Activated CD4-positive, alpha-beta memory T cell treated with anti-CD3 and anti-CD28 coated beads, Interleukin-2, amount 10 ng/mL, durations not matched to agents 7 days and 5 days (primary cell): ENCODE measurements at regions not wholly inside any gene's neighbourhood (a gene's known extent, or its start where the extent isn't known, plus 50 kb on each side); places are given as distances from the start of the nearest gene placed in this dataset.

Source experiments
- CTCF ChIA-PET: fragments of 350-600 bp; sonication (Branson Sonifier 250); formaldehyde crosslinking; loops from one replicate; lab custom pipeline; 2021; ENCODE audit warnings: antibody characterized with exemption, inconsistent platforms; lab: Charles Lee
- POLR2A ChIA-PET: fragments of 350-600 bp; sonication (Branson Sonifier 250); formaldehyde crosslinking; loops from one replicate; lab custom pipeline; 2021; ENCODE audit warnings: antibody characterized with exemption; lab: Charles Lee
- DNase-seq: peaks from one replicate; pipeline ENCODE4 v3.0.0-alpha.2; 2020
- H3K27ac Mint-ChIP-seq: one replicate; pipeline ENCODE4 v1.8.0; 2021; ENCODE audit warnings: mild to moderate bottlenecking, mixed read lengths
- H3K27me3 Mint-ChIP-seq: one replicate; pipeline ENCODE4 v1.8.0; 2021; ENCODE audit warnings: mixed read lengths
- H3K36me3 Mint-ChIP-seq: one replicate; pipeline ENCODE4 v1.8.0; 2021; ENCODE audit warnings: low read depth, mixed read lengths
- H3K4me1 Mint-ChIP-seq: one replicate; pipeline ENCODE4 v1.8.0; 2021; ENCODE audit warnings: mixed read lengths
- H3K4me3 Mint-ChIP-seq: one replicate; pipeline ENCODE4 v1.8.0; 2021; ENCODE audit warnings: mild to moderate bottlenecking, mixed read lengths
- H3K9me3 Mint-ChIP-seq: one replicate; pipeline ENCODE4 v1.8.0; 2021; ENCODE audit warnings: mixed read lengths

- no peaks in the 10 kb centered on the region for H3K27me3 Mint-ChIP-seq
- no peak overlapping the region for H3K4me3 Mint-ChIP-seq
- POLR2A ChIA-PET = no interaction called here
- DNase-seq = no peak
- H3K9me3 Mint-ChIP-seq = peaks cover 3% of the 10 kb centered on the region
- CTCF ChIA-PET = no interaction called here
- no peaks in the 10 kb centered on the region for H3K4me1 Mint-ChIP-seq
- H3K36me3 Mint-ChIP-seq = no peaks in the 10 kb centered on the region
- no peak overlapping the region for H3K27ac Mint-ChIP-seq
These were observed 640.7 kb downstream of the BCOR start for GRCh38 chrX:39456894-39457604.

- POLR2A ChIA-PET = no interaction called here
- no peak overlapping the region for H3K27ac Mint-ChIP-seq
- no peaks in the 10 kb centered on the region for H3K27me3 Mint-ChIP-seq
- CTCF ChIA-PET = no interaction called here
- no peaks in the 10 kb centered on the region for H3K4me1 Mint-ChIP-seq
- no peak overlapping the region for H3K4me3 Mint-ChIP-seq
- no peak for DNase-seq
- H3K36me3 Mint-ChIP-seq = no peaks in the 10 kb centered on the region
- H3K9me3 Mint-ChIP-seq = peaks cover 3% of the 10 kb centered on the region
These were observed 639.0 kb downstream of the BCOR start for GRCh38 chrX:39458779-39459178.

DNA sequence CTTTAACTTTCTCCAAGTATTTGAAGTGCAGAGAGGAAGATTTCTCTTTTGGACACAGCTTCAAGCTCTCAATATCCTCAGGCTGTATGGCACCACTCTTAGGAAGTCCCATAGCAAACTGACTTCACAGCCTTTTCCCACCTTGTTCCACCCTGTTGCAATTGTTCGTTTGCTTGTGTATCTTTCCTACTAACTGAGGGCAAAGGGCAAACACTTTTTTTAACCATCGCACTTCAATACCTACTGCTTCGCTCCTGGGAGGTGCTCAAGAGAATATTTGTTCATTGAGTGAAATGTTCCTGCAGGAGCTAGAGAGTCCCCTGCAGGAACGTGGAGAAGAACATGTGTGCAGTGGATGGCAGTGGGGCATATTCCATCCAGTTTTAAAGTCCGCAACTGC, 638.6 kb downstream of the BCOR start:
- no peak for DNase-seq
- no peak overlapping the region for H3K27ac Mint-ChIP-seq
- ChIA-PET POLR2A (no interaction called here), CTCF (no interaction called here)
- H3K27me3 Mint-ChIP-seq = no peaks in the 10 kb centered on the region
- H3K9me3 Mint-ChIP-seq = peaks cover 3% of the 10 kb centered on the region
- H3K4me3 Mint-ChIP-seq = no peak overlapping the region
- no peaks in the 10 kb centered on the region for H3K4me1 Mint-ChIP-seq
- no peaks in the 10 kb centered on the region for H3K36me3 Mint-ChIP-seq

DNA sequence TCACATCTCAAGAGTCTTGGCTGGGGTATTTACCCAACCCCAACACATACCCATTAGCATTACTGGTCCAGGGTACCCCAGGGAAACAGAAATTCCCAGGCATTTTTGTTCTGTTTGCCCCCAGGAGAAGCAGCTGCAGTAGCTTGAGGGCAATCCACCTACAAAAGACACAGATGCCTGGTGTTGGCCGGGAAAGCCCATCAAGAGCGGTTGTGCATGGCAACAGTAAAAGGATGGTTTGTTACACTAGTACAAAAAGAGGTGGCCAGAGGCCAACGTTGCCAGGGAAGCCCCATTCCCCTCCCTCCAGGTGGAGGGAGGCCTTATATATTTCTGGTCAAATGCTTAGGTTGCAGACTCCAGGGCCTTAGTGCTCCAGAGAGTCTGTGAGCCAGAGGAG, 637.8 kb downstream of the BCOR start:
- no peaks in the 10 kb centered on the region for H3K36me3 Mint-ChIP-seq
- H3K27me3 Mint-ChIP-seq = no peaks in the 10 kb centered on the region
- DNase-seq = no peak
- no peak overlapping the region for H3K4me3 Mint-ChIP-seq
- ChIA-PET CTCF (no interaction called here), POLR2A (no interaction called here)
- H3K9me3 Mint-ChIP-seq = peaks cover 3% of the 10 kb centered on the region
- H3K27ac Mint-ChIP-seq = no peak overlapping the region
- H3K4me1 Mint-ChIP-seq = no peaks in the 10 kb centered on the region

DNA sequence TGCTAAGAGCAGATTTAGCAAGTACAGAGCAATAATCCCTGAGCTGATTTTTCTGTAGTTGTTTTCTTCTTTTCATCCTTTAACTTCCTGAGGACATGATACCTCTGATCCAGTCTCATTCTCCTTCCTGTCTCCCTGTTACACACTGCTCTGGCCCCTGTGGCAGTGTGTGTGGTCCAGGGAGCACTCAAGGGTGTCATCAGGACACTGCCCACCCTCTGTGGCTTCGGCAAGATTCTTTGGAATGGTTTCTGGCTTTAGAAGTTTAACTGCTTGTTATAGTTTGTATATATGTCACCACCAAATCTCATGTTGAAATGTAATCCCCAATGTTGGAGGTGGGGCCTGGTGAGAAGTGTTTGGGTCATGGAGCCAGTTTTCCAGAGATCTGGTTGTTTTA, 637.3 kb downstream of the BCOR start:
- CTCF ChIA-PET = no interaction called here
- Mint-ChIP-seq H3K4me1 (no peaks in the 10 kb centered on the region), H3K4me3 (no peak overlapping the region), H3K9me3 (peaks cover 3% of the 10 kb centered on the region), H3K27ac (no peak overlapping the region), H3K27me3 (no peaks in the 10 kb centered on the region), H3K36me3 (no peaks in the 10 kb centered on the region)
- no peak for DNase-seq
- POLR2A ChIA-PET = no interaction called here

- Mint-ChIP-seq H3K27ac (no peak overlapping the region), H3K27me3 (no peaks in the 10 kb centered on the region), H3K4me1 (no peaks in the 10 kb centered on the region), H3K9me3 (no peaks in the 10 kb centered on the region), H3K4me3 (no peak overlapping the region), H3K36me3 (no peaks in the 10 kb centered on the region)
- POLR2A ChIA-PET = no interaction called here
- CTCF ChIA-PET = no interaction called here
- no peak for DNase-seq
These were observed 634.9 kb downstream of the BCOR start for GRCh38 chrX:39462835-39463234.

DNA sequence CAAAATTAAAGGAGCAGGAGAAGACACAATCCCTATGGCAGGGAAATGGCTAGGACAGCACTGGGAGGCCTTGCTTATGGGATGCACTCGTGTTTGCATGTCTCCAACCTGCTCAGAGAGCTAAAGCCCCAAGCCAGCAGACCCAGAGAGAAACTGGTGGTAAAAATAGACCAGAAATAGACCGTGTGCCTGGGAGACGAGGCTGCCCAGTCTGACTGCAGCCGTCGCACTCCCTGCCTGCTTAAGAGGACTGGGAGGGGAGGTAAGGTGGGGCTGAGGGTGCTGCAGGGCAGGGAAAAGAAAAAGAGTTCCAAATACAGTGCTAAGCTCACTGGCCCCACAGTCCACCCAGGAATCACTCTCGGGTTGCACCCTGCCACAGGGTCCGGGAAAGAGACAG, 633.5 kb downstream of the BCOR start:
- ChIA-PET CTCF (no interaction called here), POLR2A (no interaction called here)
- Mint-ChIP-seq H3K9me3 (no peaks in the 10 kb centered on the region), H3K27me3 (no peaks in the 10 kb centered on the region), H3K27ac (no peak overlapping the region), H3K4me3 (no peak overlapping the region), H3K4me1 (no peaks in the 10 kb centered on the region), H3K36me3 (no peaks in the 10 kb centered on the region)
- DNase-seq = no peak

GRCh38 chrX:39465467-39465866, 632.3 kb downstream of the BCOR start:
- no peaks in the 10 kb centered on the region for H3K27me3 Mint-ChIP-seq
- H3K27ac Mint-ChIP-seq = no peak overlapping the region
- POLR2A ChIA-PET = no interaction called here
- no peak for DNase-seq
- H3K36me3 Mint-ChIP-seq = no peaks in the 10 kb centered on the region
- CTCF ChIA-PET = no interaction called here
- no peaks in the 10 kb centered on the region for H3K4me1 Mint-ChIP-seq
- no peak overlapping the region for H3K4me3 Mint-ChIP-seq
- no peaks in the 10 kb centered on the region for H3K9me3 Mint-ChIP-seq

- Mint-ChIP-seq H3K9me3 (no peaks in the 10 kb centered on the region), H3K36me3 (no peaks in the 10 kb centered on the region), H3K4me3 (no peak overlapping the region), H3K27ac (no peak overlapping the region), H3K4me1 (no peaks in the 10 kb centered on the region), H3K27me3 (no peaks in the 10 kb centered on the region)
- ChIA-PET CTCF (no interaction called here), POLR2A (no interaction called here)
- DNase-seq = no peak
These were observed 631.9 kb downstream of the BCOR start for GRCh38 chrX:39465906-39466305.

DNA sequence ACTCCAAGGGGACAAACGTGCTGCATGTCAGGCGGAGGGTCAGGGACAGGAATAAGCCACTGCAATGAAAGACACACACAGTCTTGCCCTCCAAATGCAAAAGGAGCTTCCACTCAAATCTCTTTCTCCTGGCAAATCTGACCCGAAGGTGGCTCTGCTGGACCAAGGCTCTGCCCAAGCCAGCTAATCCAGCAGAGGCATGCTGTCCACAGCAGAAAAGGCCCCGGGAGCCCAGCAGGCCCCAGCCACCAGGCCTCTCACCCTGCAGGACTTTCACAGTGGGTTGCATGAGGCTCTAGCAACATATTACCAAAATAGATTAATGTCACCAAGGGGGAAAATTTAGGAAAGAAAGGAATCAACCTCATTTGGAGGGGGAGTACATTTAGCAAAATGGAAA, 628.6 kb downstream of the BCOR start:
- Mint-ChIP-seq H3K4me3 (no peak overlapping the region), H3K36me3 (no peaks in the 10 kb centered on the region), H3K4me1 (no peaks in the 10 kb centered on the region), H3K27me3 (no peaks in the 10 kb centered on the region), H3K9me3 (no peaks in the 10 kb centered on the region), H3K27ac (no peak overlapping the region)
- ChIA-PET POLR2A (no interaction called here), CTCF (no interaction called here)
- DNase-seq = no peak

- H3K4me1 Mint-ChIP-seq = no peaks in the 10 kb centered on the region
- no peak overlapping the region for H3K27ac Mint-ChIP-seq
- H3K4me3 Mint-ChIP-seq = no peak overlapping the region
- no peak for DNase-seq
- CTCF ChIA-PET = no interaction called here
- no peaks in the 10 kb centered on the region for H3K27me3 Mint-ChIP-seq
- H3K9me3 Mint-ChIP-seq = no peaks in the 10 kb centered on the region
- POLR2A ChIA-PET = no interaction called here
- no peaks in the 10 kb centered on the region for H3K36me3 Mint-ChIP-seq
These were observed 627.0 kb downstream of the BCOR start for GRCh38 chrX:39470588-39471407.

DNA sequence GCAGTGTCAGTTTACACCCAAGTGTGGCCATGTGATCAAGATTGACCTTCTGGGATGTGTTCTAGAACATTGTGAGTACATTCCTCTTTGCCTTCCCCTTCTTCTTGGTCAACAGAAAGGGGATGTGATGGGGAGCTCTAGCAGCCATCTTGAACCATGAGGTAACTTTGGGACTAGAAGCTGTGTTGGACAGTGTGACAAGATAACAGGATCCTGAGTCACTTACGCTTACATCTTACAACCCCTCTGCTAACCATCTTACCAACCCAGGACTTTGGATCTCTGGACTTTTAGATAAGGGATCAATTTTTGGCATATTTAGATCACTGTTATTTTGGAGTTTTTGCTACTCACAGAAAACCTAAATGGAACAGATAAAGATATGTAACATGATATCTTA, 625.6 kb downstream of the BCOR start:
- ChIA-PET CTCF (no interaction called here), POLR2A (no interaction called here)
- Mint-ChIP-seq H3K4me1 (no peaks in the 10 kb centered on the region), H3K27me3 (no peaks in the 10 kb centered on the region), H3K9me3 (no peaks in the 10 kb centered on the region), H3K27ac (no peak overlapping the region), H3K36me3 (no peaks in the 10 kb centered on the region), H3K4me3 (no peak overlapping the region)
- no peak for DNase-seq

- Mint-ChIP-seq H3K36me3 (no peaks in the 10 kb centered on the region), H3K4me1 (no peaks in the 10 kb centered on the region), H3K27ac (no peak overlapping the region), H3K4me3 (no peak overlapping the region), H3K9me3 (no peaks in the 10 kb centered on the region), H3K27me3 (no peaks in the 10 kb centered on the region)
- ChIA-PET CTCF (no interaction called here), POLR2A (no interaction called here)
- no peak for DNase-seq
These were observed 623.9 kb downstream of the BCOR start for GRCh38 chrX:39473812-39474211.

GRCh38 chrX:39475372-39475771, 622.4 kb downstream of the BCOR start:
- ChIA-PET POLR2A (no interaction called here), CTCF (no interaction called here)
- DNase-seq = no peak
- Mint-ChIP-seq H3K27me3 (no peaks in the 10 kb centered on the region), H3K36me3 (no peaks in the 10 kb centered on the region), H3K4me3 (no peak overlapping the region), H3K27ac (no peak overlapping the region), H3K4me1 (no peaks in the 10 kb centered on the region), H3K9me3 (no peaks in the 10 kb centered on the region)
